ENCODE measurements at regions not wholly inside any gene's neighbourhood (a gene's known extent, or its start where the extent isn't known, plus 50 kb on each side); places are given as distances from the start of the nearest gene placed in this dataset.

- TF ChIP-seq CTCF (IDR thresholded peaks at IDR 0.05) = no peak
Observed at GRCh38 chr7:51658684-51659083, 342.1 kb upstream of the COBL start.

GRCh38 chr7:51647931-51648351, 331.3 kb upstream of the COBL start:
- TF ChIP-seq CTCF (IDR thresholded peaks at IDR 0.05) = no peak

- no peak for TF ChIP-seq CTCF (IDR thresholded peaks at IDR 0.05)
Observed at GRCh38 chr7:51647486-51647885, 330.9 kb upstream of the COBL start.

- TF ChIP-seq CTCF (IDR thresholded peaks at IDR 0.05) = no peak
Observed at GRCh38 chr7:51645702-51646298, 329.2 kb upstream of the COBL start.

GRCh38 chr7:51645255-51645654, 328.6 kb upstream of the COBL start:
- no peak for TF ChIP-seq CTCF (IDR thresholded peaks at IDR 0.05)

GRCh38 chr7:51644216-51644615, 327.6 kb upstream of the COBL start:
- TF ChIP-seq CTCF (IDR thresholded peaks at IDR 0.05) = no peak

- no peak for TF ChIP-seq CTCF (IDR thresholded peaks at IDR 0.05)
Observed at GRCh38 chr7:51640841-51641240, 324.2 kb upstream of the COBL start.

Measured in LNCAP (cell line).